Tibial nerve (tissue), 4 donors: ENCODE measurements at regions not wholly inside any gene's neighbourhood (a gene's known extent, or its start where the extent isn't known, plus 50 kb on each side); places are given as distances from the start of the nearest gene placed in this dataset.

Source experiments
- CTCF ChIP-seq, 5 experiments: fragments of 200-600 bp in 3 of 5; fragments of 450-650 bp in 2 of 5; sonication (generic) in 3 of 5; IDR thresholded peaks; one replicate each; pipeline ENCODE4 v1.5.1; 2016 to 2019; ENCODE audit warnings: antibody characterized with exemption in 5 of 5, mild to moderate bottlenecking in 3 of 5, moderate library complexity in 2 of 5
- EP300 ChIP-seq, 2 donors: sonication (generic); formaldehyde crosslinking; IDR thresholded peaks; one replicate each; pipeline ENCODE4 v1.6.1; 2017; ENCODE audit warnings: antibody characterized with exemption in 2 of 2, mild to moderate bottlenecking in 1 of 2
- POLR2A ChIP-seq, 2 donors: fragments of 450-650 bp; IDR thresholded peaks; one replicate each; pipeline ENCODE4 v1.6.1; 2017; ENCODE audit warnings: antibody characterized with exemption in 2 of 2, mild to moderate bottlenecking in 2 of 2, moderate library complexity in 2 of 2

- no peak for TF ChIP-seq CTCF (IDR thresholded peaks at IDR 0.05)
- TF ChIP-seq POLR2A (IDR thresholded peaks at IDR 0.05): no peak
- TF ChIP-seq EP300 (IDR thresholded peaks at IDR 0.05): no peak
These were observed 165.2 kb upstream of the MYRIP start for GRCh38 chr3:39644176-39644575.
